GM18508 (cell line): ENCODE measurements at regions not wholly inside any gene's neighbourhood (a gene's known extent, or its start where the extent isn't known, plus 50 kb on each side); places are given as distances from the start of the nearest gene placed in this dataset.
"Not testable (repeated sequence)": the region's sequence is repeated elsewhere in the genome, so short reads cannot be mapped to it uniquely, and the experiment has no call there.

ENCODE experiments used
- ATAC-seq: cut with Tn5 transposase; IDR thresholded peaks from one replicate; pipeline ENCODE4 v1.9.1; 2021; ENCODE audit warnings: moderate number of reproducible peaks; ENCODE audit not compliant: insufficient read depth, unreplicated experiment

DNA sequence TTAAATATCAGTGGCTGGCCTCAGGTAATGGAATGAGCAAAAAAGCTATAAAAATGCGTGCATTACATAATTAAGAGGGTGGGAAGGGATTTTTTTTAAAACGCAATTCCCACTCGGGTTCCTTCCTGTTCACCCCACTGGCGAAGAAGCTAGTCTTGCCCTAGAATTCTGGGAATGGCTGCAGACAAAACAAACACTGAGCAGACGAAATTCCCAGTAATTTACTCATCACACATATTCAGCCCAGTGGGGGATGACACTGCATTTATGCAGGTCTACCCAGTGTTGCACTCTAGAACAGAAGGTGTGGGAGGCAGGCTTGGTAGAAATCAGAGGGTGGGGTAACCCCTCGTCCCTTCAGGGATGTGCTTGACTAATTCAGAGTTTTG, 2695.0 kb upstream of the DEFB115 start:
- ATAC-seq, result no peak

DNA sequence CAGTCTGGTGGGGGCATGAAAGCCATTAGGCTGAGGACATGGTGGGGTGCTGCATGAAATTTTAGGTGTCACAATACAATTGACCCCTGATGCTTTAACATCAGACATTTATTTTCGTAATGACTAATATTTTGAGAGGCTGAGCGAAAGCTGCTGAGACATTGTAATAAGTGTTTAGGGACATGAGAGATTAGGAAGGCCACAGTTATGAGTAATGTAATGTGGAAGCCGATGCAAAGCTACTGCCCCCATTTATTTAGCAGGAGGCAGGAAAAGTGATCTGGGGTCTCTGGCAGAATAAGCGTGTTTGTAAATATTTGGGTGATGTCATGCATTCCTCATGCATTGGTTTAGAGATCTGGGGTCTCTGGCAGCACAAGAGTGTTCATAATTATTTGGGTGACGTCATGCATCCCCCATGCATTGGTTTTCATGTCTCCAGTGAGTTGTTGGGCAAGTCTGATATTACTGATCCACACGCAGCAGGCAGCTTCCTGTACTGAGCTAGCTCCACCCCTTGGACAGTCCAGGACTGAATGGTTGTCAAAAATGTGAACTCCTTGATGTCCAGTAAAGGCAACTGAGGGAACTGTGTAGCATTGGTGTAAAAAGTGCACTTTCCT, 2694.5 kb upstream of the DEFB115 start:
- ATAC-seq, result not testable (repeated sequence)

GRCh38 chr20:28564024-28564423, 2693.4 kb upstream of the DEFB115 start:
- not testable (repeated sequence) for ATAC-seq

DNA sequence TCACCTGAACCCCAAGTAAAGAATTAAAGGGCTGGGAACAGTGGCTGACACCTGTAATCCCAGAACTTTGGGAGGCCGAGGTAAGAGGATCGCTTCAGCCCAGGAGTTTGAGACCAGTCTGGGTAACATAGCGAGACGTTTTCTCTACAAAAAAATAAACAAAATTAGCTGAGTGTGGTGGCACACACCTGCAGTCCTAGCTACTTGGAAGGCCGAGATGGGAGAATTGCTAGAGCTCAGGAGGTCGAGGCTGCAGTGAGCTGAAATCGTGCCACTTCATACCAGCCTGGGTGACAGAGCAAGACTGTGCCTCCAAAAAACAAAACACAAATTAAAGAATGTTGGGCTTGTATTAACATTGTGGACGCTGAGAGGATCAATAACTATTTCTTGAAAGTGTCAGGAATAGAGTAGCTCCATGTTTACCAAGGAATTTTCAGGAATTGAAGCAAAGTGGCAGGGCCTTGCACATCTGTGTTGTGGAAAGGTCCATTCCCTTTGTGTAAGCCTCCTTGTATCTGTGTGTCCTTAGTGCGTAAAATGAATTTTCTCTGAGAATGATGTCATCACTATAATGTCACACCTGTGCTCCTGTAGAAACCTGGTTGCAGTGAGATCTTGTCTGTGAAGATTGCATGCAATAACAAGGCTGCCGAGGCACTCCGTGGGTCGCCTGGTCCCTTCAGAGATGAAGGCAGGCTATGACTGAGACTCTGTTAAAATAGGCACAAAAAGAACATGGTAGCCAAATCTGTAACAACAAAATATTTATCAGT, 2692.6 kb upstream of the DEFB115 start:
- not testable (repeated sequence) for ATAC-seq

DNA sequence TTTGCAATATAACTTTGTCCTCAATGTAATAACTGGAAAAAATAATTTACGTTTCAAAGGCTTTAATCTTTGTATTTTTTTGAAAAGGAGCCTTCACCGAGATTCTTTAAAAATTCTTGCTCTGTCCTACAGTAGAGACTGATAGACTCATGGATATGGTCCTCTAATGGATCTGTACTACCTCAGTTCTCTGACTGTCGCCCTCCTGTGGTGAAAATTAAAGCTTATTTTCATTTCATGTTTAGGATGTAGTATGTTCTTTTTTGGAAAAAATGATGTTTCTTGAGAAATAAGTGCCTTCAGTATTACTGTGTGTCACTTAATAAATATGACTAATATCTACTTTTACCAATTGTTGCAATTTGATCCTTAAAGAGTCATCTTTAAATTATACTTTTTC, 2681.5 kb upstream of the DEFB115 start:
- ATAC-seq, result not testable (repeated sequence)

DNA sequence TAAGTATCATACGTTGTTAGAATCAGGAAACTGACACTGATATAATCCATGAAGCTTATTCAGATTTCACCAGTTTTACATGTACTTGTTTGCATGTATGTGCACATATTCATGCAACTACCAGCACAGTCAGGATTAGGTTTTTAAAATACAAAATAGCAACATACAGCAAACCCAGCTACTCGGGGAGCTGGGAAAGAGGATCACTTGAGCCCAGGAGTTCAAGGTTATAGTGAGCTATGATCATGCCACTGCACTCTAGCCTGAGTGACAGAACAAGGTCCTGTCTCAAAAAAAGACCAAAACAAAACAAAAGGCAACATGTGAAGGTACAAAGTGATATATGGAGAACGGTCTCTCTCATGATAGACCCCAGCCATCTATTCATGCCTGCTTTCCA, 2665.8 kb upstream of the DEFB115 start:
- ATAC-seq, result not testable (repeated sequence)

DNA sequence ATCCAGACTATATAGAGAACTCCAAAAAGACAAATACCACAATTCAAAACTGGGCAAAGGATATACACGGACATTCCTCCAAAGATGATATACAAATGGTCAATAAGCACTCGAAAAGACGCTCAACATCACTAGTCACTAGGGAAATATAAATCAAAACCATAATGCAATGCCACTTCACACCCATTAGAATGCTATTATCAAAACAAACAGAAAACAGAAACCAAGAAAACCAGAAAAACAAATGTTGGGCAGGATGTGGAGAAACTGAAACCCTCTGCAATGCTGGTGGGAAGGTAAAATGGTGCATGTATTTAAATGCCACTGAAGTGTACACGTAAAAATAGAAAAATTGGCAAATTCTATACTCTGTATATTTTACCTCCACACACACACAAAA, 2664.1 kb upstream of the DEFB115 start:
- not testable (repeated sequence) for ATAC-seq

DNA sequence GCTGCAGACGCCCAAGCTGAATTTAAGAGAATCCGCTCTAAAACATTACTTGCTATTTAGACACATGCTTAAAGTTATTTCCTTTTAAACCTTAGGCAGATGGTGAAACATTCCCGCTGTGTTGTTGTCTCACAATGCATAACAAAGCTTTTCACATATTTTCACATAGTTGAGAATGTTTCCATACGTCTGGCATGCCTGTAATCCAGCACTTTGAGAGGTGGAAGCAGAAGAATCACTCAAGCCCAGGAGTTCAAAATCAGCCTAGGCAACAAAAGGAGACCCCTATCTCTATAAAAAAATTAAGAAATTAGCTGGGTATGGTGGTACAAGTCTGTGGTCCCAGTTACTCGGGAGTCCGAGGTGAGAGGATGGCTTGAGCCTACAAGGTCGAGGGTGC, 2663.0 kb upstream of the DEFB115 start:
- ATAC-seq, result not testable (repeated sequence)

- ATAC-seq, result not testable (repeated sequence)
These were observed 2655.5 kb upstream of the DEFB115 start for GRCh38 chr20:28602006-28602402.

DNA sequence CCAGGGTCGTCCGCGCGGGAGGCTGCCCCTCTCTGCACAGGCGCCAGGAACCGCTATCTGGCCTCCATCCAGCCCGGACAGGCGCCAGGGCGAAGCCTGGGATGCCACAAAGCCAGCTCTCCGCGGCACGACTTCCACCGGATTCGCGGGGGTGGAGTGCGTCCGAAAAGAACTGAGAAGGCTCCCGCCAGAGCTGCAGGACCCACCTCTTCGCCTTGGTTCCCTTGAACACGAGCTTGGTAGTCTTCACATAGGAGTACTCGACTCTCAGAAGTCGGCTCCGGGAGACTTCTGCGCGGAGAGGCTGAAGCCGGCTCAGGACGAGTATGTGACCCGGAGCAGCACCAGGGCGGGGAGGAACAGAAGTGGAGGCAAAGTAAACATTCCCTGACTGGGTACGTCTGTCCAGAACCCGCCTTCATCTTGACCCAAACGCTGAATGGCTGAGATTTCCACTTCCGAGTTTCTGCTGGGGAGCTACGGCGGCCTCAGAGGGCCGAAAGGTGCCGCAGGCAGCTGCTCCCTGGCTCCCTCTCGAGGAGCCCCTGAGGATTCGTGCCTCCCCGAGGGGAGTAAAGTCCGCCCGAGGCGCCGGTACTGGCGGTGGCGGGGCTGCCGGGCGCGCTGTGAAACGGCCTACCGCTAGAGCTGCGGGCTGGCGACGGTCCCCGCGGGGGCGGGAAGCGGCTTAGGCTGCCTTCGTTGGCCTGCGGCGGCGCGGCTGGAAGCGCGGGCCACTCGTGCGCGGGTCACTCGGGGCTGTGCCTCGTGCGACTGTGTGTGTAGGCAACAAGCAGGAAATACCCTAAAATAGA, 2654.9 kb upstream of the DEFB115 start:
- ATAC-seq, result peak; percentile 99

DNA sequence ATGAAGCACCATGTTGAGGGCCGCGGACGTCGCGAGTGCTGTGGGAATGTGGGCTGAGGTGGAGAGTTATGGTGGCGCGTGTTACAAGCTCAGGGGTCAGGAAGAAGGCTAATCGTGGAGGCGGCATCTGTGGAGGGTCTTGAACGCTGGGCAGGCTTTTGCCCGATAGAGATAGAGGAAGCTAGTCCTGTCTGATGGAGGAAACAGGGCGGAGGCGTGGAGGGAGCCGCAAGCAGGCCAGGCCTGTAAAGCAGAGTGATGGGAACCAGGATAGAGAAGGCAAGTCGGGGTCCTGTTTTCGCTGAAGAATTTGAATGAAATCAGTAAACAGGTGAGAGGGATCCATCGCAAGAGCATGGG, 2654.3 kb upstream of the DEFB115 start:
- not testable (repeated sequence) for ATAC-seq

GRCh38 chr20:28616354-28616753, 2641.1 kb upstream of the DEFB115 start:
- no peak for ATAC-seq

GRCh38 chr20:28619956-28620651, 2637.4 kb upstream of the DEFB115 start:
- ATAC-seq, result not testable (repeated sequence)

DNA sequence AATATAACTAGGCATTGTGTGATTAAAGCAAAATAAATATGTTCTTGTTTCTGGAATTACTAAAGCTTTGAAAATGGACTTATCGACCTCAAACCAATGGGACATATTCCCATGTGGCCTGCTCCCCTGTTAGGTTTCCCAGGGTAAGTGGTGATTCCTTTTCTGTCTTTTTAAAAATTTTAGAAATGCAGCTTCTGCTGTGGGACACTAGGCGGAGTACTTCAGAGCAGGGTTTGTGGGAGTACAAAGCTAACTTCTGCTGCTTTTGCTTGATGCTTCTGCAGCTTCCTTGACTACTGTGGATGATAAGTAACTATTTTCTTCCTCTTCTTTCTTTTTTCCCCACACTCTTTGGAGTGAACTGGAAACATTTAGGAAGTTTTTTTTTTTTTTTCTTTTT, 2632.4 kb upstream of the DEFB115 start:
- ATAC-seq, result not testable (repeated sequence)

GRCh38 chr20:28640831-28641230, 2616.6 kb upstream of the DEFB115 start:
- ATAC-seq, result not testable (repeated sequence)
